Keratinocyte (primary cell): ENCODE measurements at regions not wholly inside any gene's neighbourhood (a gene's known extent, or its start where the extent isn't known, plus 50 kb on each side); places are given as distances from the start of the nearest gene placed in this dataset.

Source experiments
- CTCF ChIP-seq, 3 experiments: IDR thresholded peaks in 1 of 3; conservative IDR thresholded peaks in 1 of 3; optimal IDR thresholded peaks in 1 of 3; 2 replicates in 2 of 3; 3 replicates in 1 of 3; pipeline versions ENCODE3 to v1.5.1; 2011; ENCODE audit warnings: low read length in 3 of 3, mild to moderate bottlenecking in 3 of 3, moderate library complexity in 2 of 3, control low read depth in 1 of 3, inconsistent platforms in 1 of 3; ENCODE audit not compliant: insufficient read depth in 2 of 3; ENCODE audit errors: extremely low read depth in 1 of 3
- EZH2 ChIP-seq: IDR thresholded peaks from one replicate; pipeline ENCODE4 v1.6.1; 2012; ENCODE audit warnings: inconsistent platforms, mild to moderate bottlenecking, low read length, moderate library complexity

GRCh38 chr6:66655420-66655819 lies 948.4 kb upstream of the EYS start:
- TF ChIP-seq CTCF (optimal IDR thresholded peaks at IDR 0.05 in 1 of 3, IDR thresholded peaks at IDR 0.05 in 1 of 3, conservative IDR thresholded peaks at IDR 0.05 in 1 of 3; ENCODE audit: extremely low read depth in 1 of 3, insufficient read depth in 2 of 3, low read length in 3 of 3), result no peak
- no peak for TF ChIP-seq EZH2
